HCT116 (cell line): ENCODE measurements at regions not wholly inside any gene's neighbourhood (a gene's known extent, or its start where the extent isn't known, plus 50 kb on each side); places are given as distances from the start of the nearest gene placed in this dataset.

Experiments used
- ATAC-seq: fragments of 200-7000 bp; cut with Tn5 transposase; 2 replicates; pipeline ENCODE4 v1.9.1; 2020; ENCODE audit warnings: mild to moderate bottlenecking, moderate library complexity
- BruUV-seq: library from RNA; stranded (reverse); fragments of 400-500 nt; replicated peaks from 2 replicates; lab custom pipeline; 2021; lab: Mats Ljungman, UMichigan
- CTCF ChIA-PET: fragments of 300-600 bp; sonication (Branson Sonifier 250); formaldehyde crosslinking; loops from one replicate; lab custom pipeline; 2021; ENCODE audit warnings: antibody characterized with exemption; lab: Charles Lee
- POLR2A ChIA-PET: fragments of 300-600, 350-600 bp; sonication (Branson Sonifier 250); formaldehyde crosslinking; loops from one replicate; lab custom pipeline; 2021; ENCODE audit warnings: antibody characterized with exemption; lab: Charles Lee
- RAD21 ChIA-PET, 2 experiments: fragments of 300-600 bp; sonication (Branson Sonifier 250); formaldehyde crosslinking; loops; one replicate each; lab custom pipeline; 2023; ENCODE audit warnings: low total read pairs in 2 of 2; ENCODE audit not compliant: uncharacterized antibody in 2 of 2, unreplicated experiment in 2 of 2, low non-redundant PET in 1 of 2; lab: Charles Lee
- DNase-seq: peaks from one replicate; pipeline ENCODE4 v3.0.0-alpha.2; 2010; ENCODE audit warnings: low read depth, low spot score
- H2AFZ ChIP-seq: fragments of 200-600 bp; shearing (Covaris generic), sonication (generic); 2 replicates; pipeline ENCODE4 v1.6.1; 2017; ENCODE audit warnings: low read depth, mixed run types, mixed read lengths, antibody characterized with exemption, low read length; ENCODE audit not compliant: poor library complexity, severe bottlenecking
- H3K27ac ChIP-seq: 2 replicates; pipeline ENCODE4 v1.5.1; 2012; ENCODE audit warnings: low read depth, low read length
- H3K27me3 ChIP-seq: fragments of 200-600 bp; sonication (generic); 2 replicates; pipeline ENCODE4 v1.6.1; 2016; ENCODE audit warnings: mixed run types, low read length, mixed read lengths; ENCODE audit not compliant: insufficient read depth
- H3K36me3 ChIP-seq, 2 experiments: fragments of 200-500 bp in 1 of 2; fragments of 200-600 bp in 1 of 2; sonication (Bioruptor generic) in 1 of 2; sonication (generic) in 1 of 2; 2 replicates each; pipeline versions ENCODE4 v1.5.1 to v1.6.1; 2014 to 2016; ENCODE audit warnings: low read length in 2 of 2, inconsistent platforms in 1 of 2, mixed read lengths in 1 of 2, mixed run types in 1 of 2; ENCODE audit not compliant: insufficient read depth in 2 of 2, control insufficient read depth in 1 of 2
- H3K4me1 ChIP-seq, 2 experiments: fragments of 200-600 bp in 1 of 2; sonication (generic) in 1 of 2; 2 replicates each; pipeline versions ENCODE4 v1.5.1 to v1.6.1; 2012 to 2017; ENCODE audit warnings: low read length in 2 of 2, inconsistent platforms in 1 of 2, mild to moderate bottlenecking in 1 of 2, mixed read lengths in 1 of 2, mixed run types in 1 of 2, moderate library complexity in 1 of 2; ENCODE audit not compliant: insufficient read depth in 2 of 2, control insufficient read depth in 1 of 2
- H3K4me2 ChIP-seq: fragments of 200-600 bp; sonication (generic); 2 replicates; pipeline ENCODE4 v1.6.1; 2017; ENCODE audit warnings: mixed run types, low read length, mixed read lengths
- H3K4me3 ChIP-seq, 2 experiments: fragments of 200-600 bp in 1 of 2; sonication (generic) in 1 of 2; replicated peaks in 1 of 2; 2 replicates each; pipeline ENCODE4 v1.5.1; 2011 to 2016; ENCODE audit warnings: low read length in 2 of 2, control low read depth in 1 of 2, low read depth in 1 of 2, mild to moderate bottlenecking in 1 of 2, mixed read lengths in 1 of 2, mixed run types in 1 of 2
- H3K79me2 ChIP-seq: fragments of 200-600 bp; sonication (generic); 2 replicates; pipeline ENCODE4 v1.6.1; 2017; ENCODE audit warnings: mild to moderate bottlenecking, mixed run types, low read length, moderate library complexity, mixed read lengths; ENCODE audit not compliant: insufficient read depth
- H3K9ac ChIP-seq: fragments of 200-600 bp; sonication (generic); 2 replicates; pipeline ENCODE4 v1.6.1; 2016; ENCODE audit warnings: low read length, mixed read lengths
- H3K9me2 ChIP-seq: fragments of 200-600 bp; sonication (generic), shearing (Covaris generic); 2 replicates; pipeline ENCODE4 v1.6.1; 2017; ENCODE audit warnings: mixed run types, mild to moderate bottlenecking, moderate library complexity; ENCODE audit not compliant: insufficient read depth
- H3K9me3 ChIP-seq, 2 experiments: fragments of 200-500 bp in 1 of 2; fragments of 200-600 bp in 1 of 2; sonication (Bioruptor generic) in 1 of 2; sonication (generic) in 1 of 2; 2 replicates each; pipeline ENCODE4 v1.6.1; 2014 to 2017; ENCODE audit warnings: low read length in 2 of 2, mixed read lengths in 2 of 2, inconsistent platforms in 1 of 2, low read depth in 1 of 2, mild to moderate bottlenecking in 1 of 2, mixed run types in 1 of 2, moderate library complexity in 1 of 2; ENCODE audit not compliant: control insufficient read depth in 1 of 2, insufficient read depth in 1 of 2
- H4K20me1 ChIP-seq: fragments of 200-600 bp; sonication (generic), shearing (Covaris generic); 2 replicates; pipeline ENCODE4 v1.6.1; 2017; ENCODE audit warnings: mixed run types, mild to moderate bottlenecking, moderate library complexity; ENCODE audit not compliant: insufficient read depth
- REST ChIP-seq: IDR thresholded peaks from 2 replicates; pipeline ENCODE4 v1.6.1; 2012; ENCODE audit warnings: low read depth
- YY1 ChIP-seq: IDR thresholded peaks from 2 replicates; pipeline ENCODE4 v1.6.1; 2011; ENCODE audit warnings: low read length, low read depth, moderate library complexity, mild to moderate bottlenecking; ENCODE audit not compliant: insufficient replicate concordance; ENCODE audit errors: extremely low read depth
- ZBTB33 ChIP-seq: IDR thresholded peaks from 2 replicates; pipeline ENCODE4 v1.6.1; 2011; ENCODE audit warnings: mild to moderate bottlenecking, low read length, moderate library complexity; ENCODE audit not compliant: insufficient replicate concordance; ENCODE audit errors: extremely low read depth
- intact Hi-C: fragments of 100-400 bp; cut with micrococcal nuclease; formaldehyde crosslinking; loops from 2 replicates; pipeline ENCODE4 v1.10.0; 2022

GRCh38 chr5:93653716-93654115 is 70.7 kb downstream of the NR2F1 start:
- intact Hi-C loops = no loop called here
- no TSS peak for BruUV-seq
- H4K20me1 ChIP-seq = no peaks in the 10 kb centered on the region
- POLR2A ChIA-PET = no interaction called here
- H3K27me3 ChIP-seq = no peaks in the 10 kb centered on the region
- ATAC-seq (no peak), DNase-seq (no peak)
- no peaks in the 10 kb centered on the region for H3K9me2 ChIP-seq
- TF ChIP-seq YY1 (no peak), REST (no peak), ZBTB33 (no peak)
- TF ChIP-seq, all 23 proteins: peak for 0
- no peak overlapping the region for H3K27ac ChIP-seq
- no peak overlapping the region for H3K9ac ChIP-seq
- H3K4me3 ChIP-seq = no peak overlapping the region
- no peaks in the 10 kb centered on the region for H3K9me3 ChIP-seq
- no peak overlapping the region for H3K4me2 ChIP-seq
- no peaks in the 10 kb centered on the region for H3K4me1 ChIP-seq
- ChIA-PET CTCF (no interaction called here), RAD21 (no interaction called here)
- no peaks in the 10 kb centered on the region for H3K36me3 ChIP-seq
- no peak overlapping the region for H2AFZ ChIP-seq
- no peaks in the 10 kb centered on the region for H3K79me2 ChIP-seq
